PFSK-1 (cell line): ENCODE measurements at regions not wholly inside any gene's neighbourhood (a gene's known extent, or its start where the extent isn't known, plus 50 kb on each side); places are given as distances from the start of the nearest gene placed in this dataset.

Experiments
- FOXP2 ChIP-seq: optimal IDR thresholded peaks from 2 replicates; pipeline ENCODE3; 2011; ENCODE audit warnings: borderline replicate concordance, control low read depth, inconsistent platforms; ENCODE audit not compliant: insufficient read depth; ENCODE audit errors: extremely low read length, extremely low read depth
- POLR2AphosphoS5 ChIP-seq: IDR thresholded peaks from 2 replicates; pipeline ENCODE4 v1.6.1; 2012; ENCODE audit warnings: low read depth, mild to moderate bottlenecking, control low read depth, low read length, moderate library complexity
- REST ChIP-seq, 2 experiments: IDR thresholded peaks; 2 replicates each; pipeline versions ENCODE4 v1.6.1 to v1.8.0; 2011 to 2012; ENCODE audit warnings: low read depth in 2 of 2, low read length in 2 of 2, control low read depth in 1 of 2, inconsistent platforms in 1 of 2, mild to moderate bottlenecking in 1 of 2, moderate library complexity in 1 of 2; ENCODE audit not compliant: insufficient read depth in 1 of 2
- SIN3A ChIP-seq: IDR thresholded peaks from 2 replicates; pipeline ENCODE4 v1.6.1; 2012; ENCODE audit warnings: mild to moderate bottlenecking, low read length, moderate library complexity, borderline replicate concordance; ENCODE audit not compliant: insufficient read depth
- TAF1 ChIP-seq: IDR thresholded peaks from 2 replicates; pipeline ENCODE4 v1.6.1; 2012; ENCODE audit warnings: low read length, control low read depth, borderline replicate concordance; ENCODE audit not compliant: insufficient read depth

GRCh38 chr9:31030741-31031202 lies 1353.7 kb upstream of the ACO1 start:
- TF ChIP-seq POLR2AphosphoS5 (no peak), FOXP2 (no peak), SIN3A (no peak), REST (IDR thresholded peaks at IDR 0.05; ENCODE audit: insufficient read depth in 1 of 2, low read depth in 2 of 2, low read length in 2 of 2) (no peak), TAF1 (no peak)
